SK-N-SH (cell line): ENCODE measurements at regions not wholly inside any gene's neighbourhood (a gene's known extent, or its start where the extent isn't known, plus 50 kb on each side); places are given as distances from the start of the nearest gene placed in this dataset.

Source experiments
- CTCF ChIA-PET: fragments of 300-600, 350-600 bp; formaldehyde crosslinking; extraction: SDS; loops from one replicate; lab custom pipeline; 2021; lab: Yijun Ruan, JAX
- POLR2A ChIA-PET: fragments of 350-600 bp; sonication (Branson Sonifier 250); formaldehyde crosslinking; extraction: SDS; loops from one replicate; lab custom pipeline; 2020; ENCODE audit warnings: antibody characterized with exemption, inconsistent platforms; lab: Yijun Ruan, JAX
- DNase-seq: peaks from one replicate; pipeline ENCODE4 v3.0.0; 2012
- H2AFZ ChIP-seq: fragments of 200-600 bp; sonication (generic); 2 replicates; pipeline ENCODE4 v1.8.1; 2016; ENCODE audit warnings: antibody characterized with exemption, mild to moderate bottlenecking, low read depth
- H3F3A ChIP-seq: fragments of 200-600 bp; sonication (generic); replicated peaks from 2 replicates; pipeline ENCODE3; 2016; ENCODE audit warnings: antibody characterized with exemption, mild to moderate bottlenecking; ENCODE audit not compliant: insufficient read depth
- H3K27ac ChIP-seq, 2 experiments: fragments of 200-500 bp in 1 of 2; fragments of 200-600 bp in 1 of 2; sonication (Bioruptor generic) in 1 of 2; sonication (generic), shearing (Covaris generic) in 1 of 2; 2 replicates each; pipeline versions ENCODE4 v1.5.1 to v1.6.1; 2014 to 2016; ENCODE audit warnings: low read depth in 2 of 2, inconsistent platforms in 1 of 2, low read length in 1 of 2, mild to moderate bottlenecking in 1 of 2, mixed read lengths in 1 of 2
- H3K27me3 ChIP-seq: fragments of 200-600 bp; sonication (generic), shearing (Covaris generic); 2 replicates; pipeline ENCODE4 v1.6.1; 2016; ENCODE audit warnings: mixed run types; ENCODE audit not compliant: insufficient read depth
- H3K36me3 ChIP-seq, 2 experiments: fragments of 200-500 bp in 1 of 2; fragments of 200-600 bp in 1 of 2; sonication (Bioruptor generic) in 1 of 2; sonication (generic) in 1 of 2; replicated peaks in 1 of 2; 2 replicates each; pipeline versions ENCODE3 to v1.5.1; 2014 to 2016; ENCODE audit warnings: low read length in 1 of 2, mild to moderate bottlenecking in 1 of 2; ENCODE audit not compliant: insufficient read depth in 2 of 2, control insufficient read depth in 1 of 2
- H3K4me1 ChIP-seq, 2 experiments: fragments of 200-500 bp in 1 of 2; fragments of 200-600 bp in 1 of 2; sonication (Bioruptor generic) in 1 of 2; sonication (generic), shearing (Covaris generic) in 1 of 2; 2 replicates each; pipeline versions ENCODE4 v1.5.1 to v1.6.1; 2014 to 2016; ENCODE audit warnings: low read depth in 1 of 2, low read length in 1 of 2, mixed run types in 1 of 2; ENCODE audit not compliant: insufficient read depth in 2 of 2, control insufficient read depth in 1 of 2
- H3K4me2 ChIP-seq: fragments of 200-600 bp; sonication (generic), shearing (Covaris generic); 2 replicates; pipeline ENCODE4 v1.6.1; 2017; ENCODE audit warnings: mixed run types
- H3K4me3 ChIP-seq, 2 experiments: fragments of 200-500 bp in 1 of 2; fragments of 200-600 bp in 1 of 2; sonication (Bioruptor generic) in 1 of 2; sonication (generic), shearing (Covaris generic) in 1 of 2; 2 replicates each; pipeline versions ENCODE4 v1.5.1 to v1.8.1; 2014 to 2016; ENCODE audit warnings: low read depth in 2 of 2, inconsistent platforms in 1 of 2, low read length in 1 of 2, mild to moderate bottlenecking in 1 of 2, mixed read lengths in 1 of 2, moderate library complexity in 1 of 2
- H3K79me2 ChIP-seq: fragments of 200-600 bp; sonication (generic); 2 replicates; pipeline ENCODE4 v1.8.1; 2017; ENCODE audit warnings: mild to moderate bottlenecking; ENCODE audit not compliant: insufficient read depth
- H3K9ac ChIP-seq: fragments of 200-600 bp; sonication (generic); 2 replicates; pipeline ENCODE4 v1.6.1; 2017; ENCODE audit warnings: mixed run types
- H3K9me2 ChIP-seq: fragments of 200-600 bp; sonication (generic); 2 replicates; pipeline ENCODE4 v1.6.1; 2017; ENCODE audit warnings: mixed run types
- H3K9me3 ChIP-seq: fragments of 200-600 bp; sonication (generic); 2 replicates; pipeline ENCODE4 v1.6.1; 2017; ENCODE audit warnings: mixed run types, mild to moderate bottlenecking, moderate library complexity
- H4K20me1 ChIP-seq: fragments of 200-600 bp; sonication (generic); 2 replicates; pipeline ENCODE4 v1.6.1; 2017; ENCODE audit warnings: mild to moderate bottlenecking, mixed run types; ENCODE audit not compliant: insufficient read depth
- CHD2 ChIP-seq: fragments of 150-350 bp; IDR thresholded peaks from 2 replicates; pipeline ENCODE4 v1.6.1; 2018; ENCODE audit warnings: low read length; ENCODE audit not compliant: partially characterized antibody
- ELF1 ChIP-seq: IDR thresholded peaks from 2 replicates; pipeline ENCODE4 v1.4.0; 2012
- EP300 ChIP-seq, 2 experiments: IDR thresholded peaks; 2 replicates each; pipeline versions ENCODE4 v1.4.0 to v1.6.1; 2012; ENCODE audit warnings: borderline replicate concordance in 1 of 2, low read depth in 1 of 2, low read length in 1 of 2
- FOSL2 ChIP-seq: IDR thresholded peaks from 2 replicates; pipeline ENCODE4 v1.4.0; 2012; ENCODE audit warnings: low read depth, mild to moderate bottlenecking, moderate library complexity, borderline replicate concordance
- FOXJ3 ChIP-seq: sonication (generic); formaldehyde crosslinking; IDR thresholded peaks from 2 replicates; pipeline ENCODE4 v1.5.1; 2020; ENCODE audit warnings: mild to moderate bottlenecking, missing genetic modification reagents
- FOXM1 ChIP-seq: IDR thresholded peaks from 2 replicates; pipeline ENCODE4 v1.4.0; 2012; ENCODE audit warnings: low read depth, mild to moderate bottlenecking
- GABPA ChIP-seq: IDR thresholded peaks from 2 replicates; pipeline ENCODE4 v1.4.0; 2012; ENCODE audit warnings: low read depth, mild to moderate bottlenecking
- GATA2 ChIP-seq: sonication (generic); formaldehyde crosslinking; IDR thresholded peaks from 2 replicates; pipeline ENCODE4 v1.5.0; 2020; ENCODE audit warnings: mild to moderate bottlenecking, missing genetic modification reagents
- IRF3 ChIP-seq: fragments of 150-350 bp; IDR thresholded peaks from 2 replicates; pipeline ENCODE4 v1.6.1; 2016; ENCODE audit warnings: mild to moderate bottlenecking, low read depth, low read length
- JUND ChIP-seq: IDR thresholded peaks from 2 replicates; pipeline ENCODE4 v1.4.0; 2012
- MEF2A ChIP-seq: IDR thresholded peaks from 2 replicates; pipeline ENCODE4 v1.4.0; 2012; ENCODE audit warnings: low read depth, borderline replicate concordance
- MXI1 ChIP-seq: IDR thresholded peaks from 2 replicates; pipeline ENCODE4 v1.6.1; 2012; ENCODE audit warnings: mild to moderate bottlenecking, low read depth, low read length, improper control_type of control experiment
- NRF1 ChIP-seq: IDR thresholded peaks from 2 replicates; pipeline ENCODE4 v1.6.1; 2012; ENCODE audit warnings: low read depth, mild to moderate bottlenecking, low read length
- PBX3 ChIP-seq: IDR thresholded peaks from 2 replicates; pipeline ENCODE4; 2012
- RAD21 ChIP-seq: IDR thresholded peaks from 2 replicates; pipeline ENCODE4 v1.6.1; 2012; ENCODE audit warnings: mild to moderate bottlenecking, low read length
- REST ChIP-seq: IDR thresholded peaks from 2 replicates; pipeline ENCODE4 v1.6.1; 2012; ENCODE audit warnings: mild to moderate bottlenecking, low read depth, low read length, moderate library complexity
- TCF12 ChIP-seq: IDR thresholded peaks from 2 replicates; pipeline ENCODE4 v1.4.0; 2012
- USF2 ChIP-seq: fragments of 150-350 bp; IDR thresholded peaks from 2 replicates; pipeline ENCODE4 v1.6.1; 2017; ENCODE audit warnings: antibody characterized with exemption, low read length, low read depth, borderline replicate concordance
- YY1 ChIP-seq: IDR thresholded peaks from 2 replicates; pipeline ENCODE4 v1.4.0; 2012; ENCODE audit warnings: low read depth, mild to moderate bottlenecking
- WGBS: methylation state at CpG from one replicate; pipeline ENCODE4 v1.1.6; 2017; ENCODE audit warnings: low lambda C conversion rate; 5-methylcytosine and 5-hydroxymethylcytosine counted together

GRCh38 chr17:5702951-5703510 lies 118.7 kb upstream of the NLRP1 start:
- H3F3A ChIP-seq = no peaks in the 10 kb centered on the region
- DNase-seq = no peak
- no peak overlapping the region for H3K4me3 ChIP-seq
- ChIA-PET POLR2A (no interaction called here), CTCF (no interaction called here)
- no peak overlapping the region for H3K9ac ChIP-seq
- no peaks in the 10 kb centered on the region for H4K20me1 ChIP-seq
- H3K27ac ChIP-seq = no peak overlapping the region
- no peaks in the 10 kb centered on the region for H3K4me1 ChIP-seq
- no peaks in the 10 kb centered on the region for H3K9me2 ChIP-seq
- no peak overlapping the region for H3K4me2 ChIP-seq
- no peaks in the 10 kb centered on the region for H3K9me3 ChIP-seq
- H2AFZ ChIP-seq = no peak overlapping the region
- 20% methylated on average over 6 of the region's 6 CpGs for WGBS
- no peaks in the 10 kb centered on the region; the same call in 1 of the 2 replicates for H3K27me3 ChIP-seq
- TF ChIP-seq MEF2A (no peak), TCF12 (no peak), GABPA (no peak), FOSL2 (no peak), GATA2 (no peak), YY1 (no peak), MXI1 (no peak), RAD21 (no peak), IRF3 (no peak), FOXM1 (no peak), REST (no peak), ELF1 (no peak), CHD2 (no peak), FOXJ3 (CRISPR knock-in tag) (no peak), JUND (no peak), USF2 (no peak), PBX3 (no peak), EP300 (IDR thresholded peaks at IDR 0.05; ENCODE audit: borderline replicate concordance in 1 of 2, low read depth in 1 of 2, low read length in 1 of 2) (no peak), NRF1 (no peak)
- H3K36me3 ChIP-seq = no peaks in the 10 kb centered on the region
- no peaks in the 10 kb centered on the region for H3K79me2 ChIP-seq
